AG08395 (cell line): ENCODE measurements at regions not wholly inside any gene's neighbourhood (a gene's known extent, or its start where the extent isn't known, plus 50 kb on each side); places are given as distances from the start of the nearest gene placed in this dataset.

Experiments used
- DNase-seq: peaks from one replicate; pipeline ENCODE4 v3.0.0; 2012; ENCODE audit warnings: mixed read lengths, low spot score

GRCh38 chr17:10968007-10968406 lies 130.1 kb upstream of the PIRT start:
- DNase-seq: no peak

- DNase-seq: no peak
These were observed 118.9 kb upstream of the PIRT start for GRCh38 chr17:10956821-10957220.

- DNase-seq: no peak
These were observed 106.9 kb upstream of the PIRT start for GRCh38 chr17:10944819-10945218.

GRCh38 chr17:10936931-10937330 lies 99.0 kb upstream of the PIRT start:
- no peak for DNase-seq

GRCh38 chr17:10932938-10933337 lies 95.1 kb upstream of the PIRT start:
- no peak for DNase-seq

GRCh38 chr17:10931133-10931532 lies 93.2 kb upstream of the PIRT start:
- DNase-seq: no peak

- DNase-seq: no peak
These were observed 89.8 kb upstream of the PIRT start for GRCh38 chr17:10927712-10928111.

- no peak for DNase-seq
These were observed 82.7 kb upstream of the PIRT start for GRCh38 chr17:10920558-10921108.

- no peak for DNase-seq
These were observed 69.5 kb upstream of the PIRT start for GRCh38 chr17:10907370-10907769.

- no peak for DNase-seq
These were observed 61.4 kb upstream of the PIRT start for GRCh38 chr17:10899281-10899680.

- DNase-seq: no peak
These were observed 56.3 kb upstream of the PIRT start for GRCh38 chr17:10894220-10894619.

GRCh38 chr17:10888858-10889257 lies 51.0 kb upstream of the PIRT start:
- DNase-seq: no peak
